ENCODE measurements at regions not wholly inside any gene's neighbourhood (a gene's known extent, or its start where the extent isn't known, plus 50 kb on each side); places are given as distances from the start of the nearest gene placed in this dataset.

DNA sequence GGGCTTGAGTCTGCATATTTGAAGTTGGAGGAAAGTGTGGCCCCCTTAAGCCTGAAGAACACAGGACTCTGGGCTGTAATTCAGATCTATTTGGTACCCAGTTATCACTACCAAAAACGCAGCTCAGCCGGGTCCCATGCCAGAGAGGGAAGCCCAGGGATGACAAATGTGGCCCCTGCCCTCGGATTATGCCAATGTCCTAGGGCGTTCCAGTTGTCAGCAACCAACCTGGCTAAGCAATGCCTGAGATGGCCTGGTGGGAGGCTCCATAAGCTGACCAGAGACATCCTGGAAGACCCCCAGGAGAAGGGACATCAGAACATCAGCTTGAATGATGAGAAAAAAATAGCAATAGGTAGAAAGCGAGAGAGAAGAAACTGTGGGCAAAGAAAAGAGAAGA, 79.6 kb upstream of the UQCRFS1 start:
- DNase-seq (ENCODE audit: low read depth) = no peak

DNA sequence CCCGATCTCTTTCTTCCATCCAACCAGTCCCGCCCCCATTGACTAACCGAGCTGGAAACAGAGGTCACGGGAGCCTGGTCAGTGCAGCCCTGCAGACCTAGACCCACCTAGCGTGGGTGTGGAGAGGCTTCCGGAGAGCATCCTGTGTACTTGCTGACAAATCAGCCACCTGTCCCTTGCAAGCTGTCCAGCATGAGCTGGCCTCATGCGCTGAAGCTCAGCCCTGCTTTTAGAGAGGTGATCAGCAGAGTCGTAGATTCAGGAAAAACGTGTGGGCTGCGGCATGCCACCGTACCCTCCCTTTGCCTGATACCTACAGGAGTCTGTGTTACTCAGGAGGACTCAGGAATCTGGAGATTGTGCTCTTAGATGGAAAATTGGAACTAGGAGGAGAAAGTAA, 80.3 kb upstream of the UQCRFS1 start:
- no peak for DNase-seq (ENCODE audit: low read depth)

DNA sequence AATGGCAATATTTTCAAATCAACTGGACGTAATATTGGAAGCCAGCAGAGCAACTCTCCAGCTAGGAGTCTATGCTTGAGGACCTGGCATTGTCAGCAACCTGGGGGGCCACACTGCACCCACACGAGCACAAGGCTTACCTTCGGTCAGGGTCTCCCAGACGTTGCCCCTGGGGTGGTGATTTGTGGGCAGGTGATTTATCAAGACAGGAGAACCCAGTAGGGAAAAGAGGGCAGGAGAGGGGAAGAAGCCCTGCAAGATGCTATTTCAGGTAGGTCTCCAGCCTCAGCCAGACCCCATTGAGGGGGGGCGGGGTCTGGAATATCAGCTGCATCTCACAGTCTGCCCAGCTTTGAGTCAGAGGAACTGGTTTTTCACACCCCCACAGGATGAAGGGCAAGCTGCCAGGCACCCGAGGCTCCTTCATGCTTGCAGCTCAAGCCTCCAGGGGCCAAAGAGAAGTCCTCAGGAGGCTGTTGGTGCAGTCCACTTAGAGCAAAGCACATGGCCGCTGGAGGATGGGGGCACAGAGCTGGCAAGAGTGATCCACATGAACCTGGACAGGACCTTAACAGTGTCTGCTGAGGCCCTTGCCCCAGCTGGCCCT, 80.9 kb upstream of the UQCRFS1 start:
- no peak for DNase-seq (ENCODE audit: low read depth)

DNA sequence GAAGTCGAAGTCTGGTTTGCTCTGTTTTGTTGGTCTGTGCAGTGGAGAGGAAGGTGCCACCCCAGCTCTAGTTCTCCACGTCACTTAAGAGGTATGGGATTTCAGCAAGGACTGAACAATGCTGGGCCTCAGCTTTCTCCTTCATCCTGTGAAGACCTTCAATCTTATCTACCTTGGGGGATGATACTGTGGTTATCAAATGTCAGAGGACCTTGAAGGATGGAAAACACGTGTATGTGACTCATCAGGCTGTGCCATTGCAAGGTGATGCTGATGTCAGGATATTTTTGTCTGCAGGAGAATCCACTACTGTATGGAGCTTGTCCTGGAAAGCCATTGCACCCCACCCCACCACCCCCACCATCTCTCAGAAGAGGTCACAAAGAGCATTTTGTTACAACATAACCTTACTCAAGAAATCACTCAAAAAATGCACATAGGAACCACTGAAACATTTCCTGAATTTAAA, 81.4 kb upstream of the UQCRFS1 start:
- DNase-seq (ENCODE audit: low read depth) = no peak

DNA sequence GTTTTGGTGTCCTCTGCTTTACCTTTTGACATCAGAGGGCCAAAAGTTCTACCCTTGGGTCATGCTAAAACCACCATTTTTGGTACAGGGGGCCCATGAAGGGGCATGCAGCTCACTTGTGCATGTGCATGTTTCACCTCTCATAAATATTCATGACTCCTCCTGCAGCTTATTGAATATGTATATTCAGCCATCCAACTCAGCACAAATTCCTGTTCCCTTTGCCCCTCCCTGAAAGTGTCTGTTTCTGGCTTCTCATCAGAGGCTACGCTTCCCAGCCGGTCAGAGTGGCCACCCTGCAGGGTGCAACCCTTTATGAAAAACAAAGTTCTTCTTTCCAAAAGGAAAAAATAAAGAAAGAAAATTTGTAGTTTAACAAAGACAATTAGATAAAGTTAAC, 82.3 kb upstream of the UQCRFS1 start:
- DNase-seq (ENCODE audit: low read depth) = no peak

DNA sequence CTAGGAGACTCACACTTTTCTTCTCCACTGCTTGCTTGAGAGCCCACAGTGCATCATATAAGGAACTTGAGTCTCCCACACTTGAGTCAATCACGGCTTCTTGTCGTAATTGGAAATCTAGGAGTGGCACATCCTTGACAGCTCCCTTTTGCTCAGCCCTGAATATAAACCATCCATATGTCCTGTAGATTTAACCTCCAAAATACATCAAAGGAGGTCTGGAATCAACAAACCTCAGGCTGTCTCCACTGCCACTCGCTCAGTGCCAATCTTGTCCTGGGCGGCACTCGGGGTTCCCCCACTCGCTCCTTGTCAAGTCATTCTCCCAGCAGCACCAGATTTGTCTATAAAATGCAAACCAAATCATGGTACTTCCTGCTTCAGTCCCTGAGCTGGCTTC, 84.4 kb upstream of the UQCRFS1 start:
- DNase-seq (ENCODE audit: low read depth) = no peak

DNA sequence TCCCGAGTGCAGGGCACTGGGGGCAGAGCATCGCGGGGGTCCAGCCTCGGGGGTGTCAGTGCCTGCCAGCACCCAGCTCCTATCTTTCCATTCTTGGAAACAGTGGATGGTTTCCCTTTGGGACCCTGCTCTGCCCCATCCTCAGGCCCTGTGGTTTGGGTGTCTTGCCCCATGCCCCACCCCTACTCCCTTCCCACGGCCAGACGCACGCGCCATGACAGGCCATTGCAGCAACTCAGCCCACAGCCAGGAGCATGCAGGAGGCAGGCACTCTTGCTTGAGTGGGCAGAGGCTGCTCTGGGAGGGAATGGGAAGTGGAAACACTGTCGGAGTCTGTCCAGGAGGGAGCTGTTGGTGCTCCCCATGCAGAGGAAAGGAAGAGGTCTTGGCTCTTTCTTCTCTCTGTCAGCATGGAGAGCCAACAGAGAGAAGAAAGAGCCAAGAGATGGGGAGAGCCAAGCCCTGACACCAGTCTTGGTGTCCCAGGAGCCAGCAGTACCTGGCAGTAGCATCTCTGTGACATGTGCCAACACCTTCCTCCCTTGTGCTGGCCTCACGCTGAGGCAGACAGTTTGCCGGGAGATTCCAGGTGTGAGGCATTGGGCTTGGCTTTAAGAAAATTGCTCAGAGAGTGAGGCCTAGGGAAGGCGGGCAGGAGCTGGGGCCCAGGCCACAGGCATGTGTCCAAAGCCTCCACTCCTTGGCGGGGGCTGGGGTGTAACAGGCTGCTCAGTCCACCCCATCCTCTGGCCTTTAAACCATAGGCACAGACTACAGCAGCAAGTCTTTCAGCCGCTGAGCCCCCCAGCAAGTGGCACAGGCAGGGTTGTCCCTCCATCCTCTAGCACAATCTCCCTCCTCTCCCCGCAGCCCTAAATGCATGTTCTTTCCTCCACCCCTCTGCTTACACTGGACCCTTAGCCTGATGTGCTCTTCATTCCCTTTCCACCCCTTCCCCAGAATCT, 86.7 kb upstream of the UQCRFS1 start:
- DNase-seq (ENCODE audit: low read depth) = no peak

DNA sequence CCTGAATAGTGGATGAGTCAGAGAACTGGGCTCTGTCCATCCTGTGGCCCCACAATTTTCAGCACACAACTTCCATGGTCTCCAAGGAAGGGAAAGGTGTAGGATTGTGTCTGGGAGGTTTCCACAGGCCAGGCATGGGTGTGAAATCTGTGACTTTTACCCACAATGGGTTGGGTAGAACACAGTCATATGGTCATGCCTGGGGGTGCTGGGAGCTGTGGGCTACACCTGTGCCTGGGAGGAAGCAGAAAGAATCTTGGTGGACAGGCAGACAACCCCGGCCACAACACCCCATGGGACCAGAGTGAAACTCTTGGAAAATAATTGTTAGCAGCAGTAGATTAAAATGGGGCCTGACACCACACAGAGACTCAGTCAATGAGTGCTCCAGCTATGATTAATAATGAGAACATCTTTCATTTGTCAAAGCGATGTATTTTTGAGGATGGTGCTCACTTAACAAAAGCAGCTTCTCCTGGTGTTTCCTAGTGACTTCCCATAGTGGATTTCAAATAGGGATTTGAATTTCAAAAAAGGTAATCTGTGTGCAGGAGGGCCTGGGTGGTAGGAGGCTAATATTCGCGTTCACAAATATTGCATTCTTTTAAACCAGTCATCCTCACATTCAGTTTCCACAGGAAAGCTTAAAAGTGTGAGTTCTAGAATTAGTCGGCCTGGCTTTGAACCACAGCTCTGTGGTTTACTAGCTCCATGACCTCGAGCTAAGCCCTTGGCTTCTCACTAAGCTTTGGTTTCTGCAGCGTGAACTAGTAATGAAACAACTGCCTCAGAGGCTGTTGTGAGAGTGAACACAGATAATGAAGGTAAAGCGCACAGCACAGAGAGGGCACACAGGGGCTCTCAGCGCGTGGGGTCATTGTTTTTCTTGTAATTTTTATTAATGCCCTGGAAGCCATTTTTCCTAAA, 89.3 kb upstream of the UQCRFS1 start:
- no peak for DNase-seq (ENCODE audit: low read depth)

DNA sequence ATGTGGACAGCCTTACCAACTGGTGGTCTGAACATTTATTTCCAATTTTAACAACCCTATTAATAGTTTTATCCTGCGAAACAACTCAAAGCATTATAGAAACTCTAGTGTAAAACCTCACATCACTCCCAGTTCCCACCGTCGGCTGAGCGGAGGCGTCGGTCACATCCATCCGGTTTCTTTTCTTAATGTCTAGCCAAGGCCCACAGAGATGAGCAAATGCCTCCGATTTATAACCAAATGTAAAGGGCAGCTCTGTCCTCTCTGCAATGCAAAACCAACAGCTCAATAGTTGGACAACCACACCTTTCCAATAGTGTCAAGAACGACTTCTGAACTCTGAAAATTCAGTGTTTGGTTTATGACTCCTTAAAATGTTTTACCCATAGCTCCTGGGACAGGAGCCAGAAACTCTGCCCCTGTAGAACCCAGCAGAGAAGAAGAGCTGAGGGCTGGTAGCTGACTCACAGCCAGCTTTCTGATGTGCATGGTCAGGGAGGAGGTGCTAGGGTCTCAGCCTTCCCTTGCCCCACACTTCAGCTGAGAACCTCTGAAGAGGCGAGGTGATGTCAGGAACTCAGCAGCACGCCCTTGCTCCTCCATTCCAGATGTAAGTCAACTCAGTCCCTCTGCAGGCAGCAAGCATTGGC, 90.2 kb upstream of the UQCRFS1 start:
- DNase-seq (ENCODE audit: low read depth) = no peak

DNA sequence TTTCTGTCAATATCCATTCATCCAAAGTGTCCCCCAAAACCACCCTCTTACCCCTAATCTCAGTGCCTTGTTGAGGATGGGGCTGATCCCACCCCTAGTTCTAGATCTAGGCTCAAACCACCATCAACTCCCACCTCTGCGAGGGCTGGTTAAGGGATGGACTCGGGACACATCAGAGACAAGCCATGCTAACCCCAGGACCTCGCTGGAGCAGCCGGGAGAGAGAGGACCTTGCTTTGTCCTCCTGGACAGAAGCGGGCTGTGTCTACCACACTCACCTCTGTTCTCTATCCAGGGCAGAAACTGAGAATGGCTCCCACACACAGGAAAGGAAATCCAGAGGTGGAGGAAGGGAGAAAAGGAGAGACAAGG, 90.8 kb upstream of the UQCRFS1 start:
- DNase-seq (ENCODE audit: low read depth) = no peak

DNA sequence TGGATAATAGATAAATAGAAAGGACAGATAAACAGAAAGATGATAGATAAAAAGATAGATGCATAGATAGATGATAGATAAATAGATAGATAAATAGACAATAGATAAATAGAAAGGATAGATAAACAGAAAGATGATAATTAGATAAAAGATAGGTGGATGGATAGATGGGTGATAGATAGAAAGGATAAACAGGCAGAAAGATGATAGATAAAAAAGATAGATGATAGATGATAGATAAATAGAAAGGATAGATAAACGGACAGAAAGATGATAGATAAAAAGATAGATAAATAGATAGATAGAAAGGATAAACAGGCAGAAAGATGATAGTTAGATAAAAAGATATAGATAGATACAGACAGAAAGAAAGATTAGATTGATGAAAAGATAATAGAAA, 92.3 kb upstream of the UQCRFS1 start:
- no peak for DNase-seq (ENCODE audit: low read depth)

DNA sequence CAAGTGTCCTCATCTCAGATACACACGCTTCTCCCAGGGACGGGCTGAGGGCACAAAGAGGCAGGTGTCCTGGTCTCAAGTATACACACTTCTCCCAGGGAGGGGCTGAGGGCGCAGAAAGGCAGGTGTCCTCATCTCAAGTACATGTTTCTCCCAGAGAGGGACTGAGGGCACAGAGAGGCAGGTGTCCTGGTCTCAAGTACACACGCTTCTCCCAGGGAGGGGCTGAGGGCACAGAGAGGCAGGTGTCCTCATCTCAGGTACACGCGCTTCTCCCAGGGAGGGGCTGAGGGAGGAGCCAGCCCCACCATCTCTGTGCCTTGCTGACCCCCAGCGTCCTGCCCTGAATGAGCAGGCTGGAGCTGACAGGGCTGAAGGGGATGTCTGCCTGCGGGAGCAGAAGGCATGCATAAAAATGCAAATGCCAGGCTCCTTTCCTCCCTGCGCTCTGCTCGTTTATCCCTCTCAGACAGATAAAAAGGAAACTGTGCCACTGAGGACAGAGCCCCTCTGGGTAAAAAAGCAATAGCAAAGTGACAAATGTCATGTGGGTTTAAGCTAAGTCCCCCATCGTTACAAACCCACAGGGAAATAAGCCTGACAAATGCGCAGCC, 96.1 kb upstream of the UQCRFS1 start:
- DNase-seq (ENCODE audit: low read depth) = no peak

DNA sequence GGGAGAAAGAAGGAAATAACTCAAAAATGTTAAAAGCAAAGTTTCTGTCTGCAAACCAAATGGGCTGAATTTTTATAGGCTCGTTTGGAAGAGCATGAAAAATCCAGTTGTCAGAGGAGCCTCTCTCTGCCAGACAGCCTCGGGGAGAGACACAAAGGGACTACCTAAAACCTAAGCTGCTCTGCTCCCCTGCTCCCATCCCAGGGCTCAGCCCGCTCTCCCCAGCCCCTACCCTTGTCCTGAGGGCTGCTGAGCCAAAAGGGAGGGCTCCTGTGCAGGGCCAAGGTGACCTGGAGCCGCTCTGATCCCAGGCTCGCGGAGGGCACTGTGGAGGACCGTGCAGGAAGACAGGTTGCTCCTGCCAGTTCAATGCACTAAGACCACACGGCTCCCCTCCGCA, 96.7 kb upstream of the UQCRFS1 start:
- no peak for DNase-seq (ENCODE audit: low read depth)

DNA sequence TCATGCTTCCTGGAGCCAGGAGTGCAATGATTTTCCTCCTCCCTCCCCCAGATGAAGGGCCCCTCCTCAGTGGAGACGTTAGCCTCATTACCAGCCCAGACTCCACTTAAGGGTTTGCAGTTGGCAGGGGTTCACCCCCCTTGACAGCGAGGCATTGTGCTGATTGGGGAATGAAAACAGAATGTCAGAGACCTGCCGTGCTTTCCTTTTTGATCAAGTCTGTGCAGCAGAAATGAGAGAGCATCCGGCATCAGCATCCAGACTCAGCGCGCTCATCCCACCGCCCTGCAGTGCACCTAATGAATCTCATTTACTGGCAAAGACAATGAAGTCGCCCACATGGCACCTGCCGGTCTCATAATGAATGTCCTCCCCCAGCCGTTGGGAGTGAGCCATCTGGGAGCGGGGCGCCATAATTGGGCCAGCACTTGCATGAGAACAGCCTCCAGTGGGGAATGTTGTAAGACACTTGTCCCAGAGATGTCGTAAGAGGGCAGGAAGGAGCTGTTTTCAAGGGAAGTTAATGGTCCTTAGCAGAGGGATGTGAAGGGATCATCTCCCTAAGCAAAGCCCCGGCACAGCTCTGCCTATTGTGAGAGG, 98.3 kb upstream of the UQCRFS1 start:
- DNase-seq (ENCODE audit: low read depth) = no peak

DNA sequence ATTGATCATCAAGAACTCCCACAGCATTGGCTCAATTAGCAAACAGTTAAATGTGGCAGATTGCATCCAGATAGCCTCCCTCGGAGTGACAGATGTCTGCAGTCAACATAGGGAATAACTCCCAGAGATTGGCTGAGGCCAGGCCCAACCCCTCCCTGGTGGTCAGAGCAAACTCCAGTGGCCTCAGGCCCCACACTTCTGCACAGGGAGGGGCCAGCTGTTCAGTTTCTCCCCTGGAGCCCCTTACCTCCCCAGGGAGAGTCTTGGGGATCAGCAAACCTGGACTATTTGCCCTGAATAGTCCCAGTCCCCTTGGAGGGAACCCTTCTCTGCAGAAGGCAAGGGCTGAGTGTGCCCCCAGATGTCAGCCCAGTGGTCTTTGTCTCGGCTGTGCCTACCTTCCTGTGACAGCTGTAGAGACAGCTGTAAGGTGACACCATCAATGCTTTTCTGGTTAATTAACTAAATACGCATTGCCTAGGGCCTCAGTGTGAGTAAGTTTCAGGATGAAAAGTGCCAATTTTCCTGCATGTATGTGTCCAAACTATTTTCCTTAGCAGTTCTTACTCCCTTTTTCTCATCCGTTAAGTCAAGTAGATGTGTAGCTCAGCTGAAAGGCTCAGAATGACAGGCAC, 102.7 kb upstream of the UQCRFS1 start:
- DNase-seq (ENCODE audit: low read depth) = no peak

DNA sequence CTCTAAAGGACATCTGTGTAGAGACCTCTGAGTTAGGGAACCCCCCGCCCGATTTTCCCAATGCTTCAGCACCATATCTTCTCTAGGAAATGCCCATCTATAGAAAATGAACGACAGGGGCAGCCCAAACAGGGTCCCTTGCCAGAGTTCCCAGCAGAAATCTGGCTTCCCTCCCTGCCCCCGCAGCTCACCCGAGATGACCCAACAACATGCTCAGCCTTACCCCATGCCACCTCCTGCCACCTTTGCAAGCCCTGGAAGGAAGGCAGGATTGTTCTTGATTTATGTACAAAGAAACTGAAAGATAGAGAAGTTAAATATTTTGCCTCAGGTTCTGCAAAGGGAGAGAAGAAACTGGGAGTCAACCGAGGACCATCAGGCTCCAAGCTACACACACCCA, 105.6 kb upstream of the UQCRFS1 start:
- DNase-seq (ENCODE audit: low read depth) = no peak

DNA sequence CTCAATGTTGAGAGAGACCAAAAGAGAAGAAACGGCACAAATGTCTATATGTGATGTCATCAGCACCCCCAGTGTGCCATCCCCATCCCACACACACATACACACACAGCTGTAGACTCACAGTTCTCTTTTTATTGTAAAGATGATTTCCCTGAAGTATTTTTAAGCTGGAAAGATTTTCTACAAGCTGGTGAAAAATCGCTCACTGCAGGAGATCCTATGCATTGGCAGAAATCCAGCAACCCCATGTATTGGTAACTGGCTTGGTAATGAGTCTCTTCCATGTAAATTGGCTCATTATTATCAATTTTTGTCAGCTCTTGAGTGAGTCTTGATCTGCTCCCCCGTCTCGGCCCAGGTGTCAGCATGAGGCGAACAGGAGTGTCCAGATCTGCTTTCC, 107.1 kb upstream of the UQCRFS1 start:
- DNase-seq (ENCODE audit: low read depth) = no peak

DNA sequence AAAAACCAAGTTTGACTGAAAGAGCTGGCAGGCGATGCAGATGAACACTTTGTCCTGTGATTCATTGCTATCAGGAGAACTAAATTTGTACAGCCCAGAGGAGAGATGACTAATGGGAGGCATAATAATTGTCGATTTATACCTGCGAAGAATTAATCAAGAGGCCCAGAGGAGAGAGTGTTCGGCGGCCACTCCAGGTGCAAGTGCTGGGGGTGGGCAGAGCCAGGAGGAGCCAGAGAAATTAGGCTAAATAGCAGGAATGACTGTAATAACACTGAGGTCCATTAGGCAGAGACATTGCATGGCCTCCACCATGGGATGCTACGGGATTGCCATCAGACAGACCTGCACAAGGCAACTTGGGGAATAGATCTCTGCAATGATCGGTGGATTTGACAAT, 107.7 kb upstream of the UQCRFS1 start:
- DNase-seq (ENCODE audit: low read depth) = no peak

DNA sequence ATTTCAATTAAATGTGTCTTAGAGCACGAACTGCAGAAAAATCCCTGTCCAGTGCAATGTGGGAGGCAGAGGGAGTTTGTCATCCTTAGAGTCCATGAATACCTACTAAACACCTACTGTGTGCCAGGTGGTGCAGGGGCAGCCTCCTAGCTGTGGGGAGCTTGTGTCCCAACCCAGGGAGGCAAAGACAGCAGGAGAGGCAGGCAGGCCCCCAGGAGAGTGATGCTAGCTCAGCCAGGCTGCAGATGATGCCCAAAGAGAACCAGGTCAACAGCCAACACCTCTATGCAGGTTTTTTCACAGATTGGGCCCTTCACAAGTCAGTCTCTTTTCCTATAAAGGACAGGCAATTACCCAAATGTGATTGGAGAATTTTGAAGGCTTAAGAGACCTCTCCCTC, 108.2 kb upstream of the UQCRFS1 start:
- DNase-seq (ENCODE audit: low read depth) = no peak

DNA sequence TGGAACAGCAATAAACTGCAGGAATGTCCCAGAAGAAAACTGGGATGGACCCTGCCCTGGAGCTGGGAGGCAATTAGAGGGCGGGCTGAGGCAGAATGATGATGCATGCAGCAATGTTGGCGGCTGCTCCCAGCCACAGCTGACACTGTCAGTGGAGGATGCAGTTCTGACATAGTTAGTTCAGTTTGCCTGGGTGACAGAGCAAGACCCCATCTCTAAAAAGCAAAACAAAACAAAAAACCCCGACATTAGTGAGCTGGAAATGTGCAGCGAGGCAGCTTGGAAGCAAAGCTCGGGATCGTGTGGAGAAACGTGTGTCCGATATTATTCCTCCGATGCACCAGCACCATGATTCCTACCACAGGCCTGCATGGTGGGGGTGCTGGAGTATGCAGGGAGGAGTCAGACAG, 110.1 kb upstream of the UQCRFS1 start:
- DNase-seq (ENCODE audit: low read depth) = no peak

All from stimulated activated CD8-positive, alpha-beta memory T cell treated with anti-CD3 and anti-CD28 coated beads, Interleukin-12 subunit alpha, Interleukin-12 subunit beta, amount 100 ng/mL, for 1 hour (primary cell).